K562 (cell line): ENCODE measurements at regions not wholly inside any gene's neighbourhood (a gene's known extent, or its start where the extent isn't known, plus 50 kb on each side); places are given as distances from the start of the nearest gene placed in this dataset.

Source experiments
- ILK ChIP-seq: fragments of 450-650 bp; IDR thresholded peaks from 2 replicates; pipeline ENCODE4 v1.6.1; 2016; ENCODE audit warnings: missing genetic modification characterization, low read depth, mild to moderate bottlenecking, missing compliant biosample characterization, moderate library complexity, borderline replicate concordance
- MYBL2 ChIP-seq, 2 experiments: fragments of 450-650 bp in 1 of 2; sonication (generic) in 1 of 2; formaldehyde crosslinking in 1 of 2; IDR thresholded peaks; 2 replicates each; pipeline versions ENCODE4 v1.6.1 to v1.8.1; 2017 to 2022; ENCODE audit warnings: borderline replicate concordance in 1 of 2, inconsistent platforms in 1 of 2, low read depth in 1 of 2, mild to moderate bottlenecking in 1 of 2, missing genetic modification reagents in 1 of 2, moderate library complexity in 1 of 2
- NFIX ChIP-seq: fragments of 250-450 bp; sonication (Bioruptor Pico); IDR thresholded peaks from 2 replicates; pipeline ENCODE4 v1.4.0; 2020; ENCODE audit warnings: low read depth, mild to moderate bottlenecking, moderate library complexity
- TF ChIP-seq, protein P1 (sequence below): fragments of 250-450 bp; sonication (Bioruptor Pico); IDR thresholded peaks from 2 replicates; pipeline ENCODE4 v1.9.0; 2021; ENCODE audit warnings: mild to moderate bottlenecking, inconsistent platforms
- TF ChIP-seq, protein P2 (sequence below): sonication (generic); formaldehyde crosslinking; IDR thresholded peaks from 2 replicates; pipeline ENCODE4 v1.8.1; 2023; ENCODE audit warnings: mild to moderate bottlenecking, missing genetic modification reagents, moderate library complexity
- TF ChIP-seq, protein P3 (sequence below): sonication (generic); formaldehyde crosslinking; IDR thresholded peaks from 2 replicates; pipeline ENCODE4 v1.9.0; 2022; ENCODE audit warnings: mild to moderate bottlenecking, missing genetic modification reagents
- TF ChIP-seq, protein P4 (sequence below): fragments of 200-800 bp; sonication (Bioruptor generic); IDR thresholded peaks from 2 replicates; pipeline ENCODE4 v1.6.1; 2017; ENCODE audit warnings: missing genetic modification characterization, missing compliant biosample characterization

DNA sequence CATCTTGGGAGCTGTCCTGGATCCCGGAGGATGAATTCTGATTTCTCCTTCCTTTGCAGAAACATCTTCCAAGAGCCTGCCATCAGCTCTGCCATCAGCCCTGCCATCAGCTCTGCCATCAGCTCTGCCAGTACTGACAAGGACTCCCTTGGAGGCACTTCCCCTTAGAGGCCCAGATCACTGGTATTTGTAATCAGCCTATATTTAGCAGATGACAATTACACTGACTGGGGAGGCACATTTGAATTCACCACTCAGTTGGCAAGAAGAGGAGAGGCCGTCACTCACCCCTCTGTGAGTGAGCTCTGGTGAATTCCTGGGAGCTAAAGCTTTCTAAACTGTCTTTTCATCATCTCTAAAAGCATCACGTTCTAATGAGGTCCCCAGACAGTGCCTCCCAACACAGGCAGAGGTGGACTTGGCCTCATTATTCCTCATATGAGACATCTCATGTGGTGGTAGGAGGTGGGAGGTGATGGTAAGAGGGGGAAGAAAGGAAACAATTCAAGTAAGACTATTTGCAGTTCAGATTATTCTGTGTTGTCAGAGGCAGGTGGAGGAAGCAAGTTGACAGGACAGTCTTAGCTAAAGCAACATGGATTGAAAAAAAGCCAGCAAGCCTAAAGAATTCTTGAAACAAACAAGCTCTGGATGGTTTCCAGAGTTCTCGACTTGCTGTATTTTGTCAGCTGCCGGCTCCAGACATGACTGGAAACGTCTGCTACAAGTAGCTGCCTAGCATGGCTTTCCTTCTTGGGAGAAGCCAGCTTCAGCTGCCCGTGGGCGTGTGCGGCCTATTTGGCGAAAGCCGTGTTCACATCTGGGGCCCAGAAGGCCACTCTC is 771.7 kb downstream of the TBC1D22A start (continued):
- TF ChIP-seq MYBL2 (IDR thresholded peaks at IDR 0.05; ENCODE audit: low read depth): no peak
- TF ChIP-seq MYBL2 (CRISPR knock-in tag; IDR thresholded peaks at IDR 0.05; ENCODE audit: borderline replicate concordance): no peak
- TF ChIP-seq, protein P1, sequence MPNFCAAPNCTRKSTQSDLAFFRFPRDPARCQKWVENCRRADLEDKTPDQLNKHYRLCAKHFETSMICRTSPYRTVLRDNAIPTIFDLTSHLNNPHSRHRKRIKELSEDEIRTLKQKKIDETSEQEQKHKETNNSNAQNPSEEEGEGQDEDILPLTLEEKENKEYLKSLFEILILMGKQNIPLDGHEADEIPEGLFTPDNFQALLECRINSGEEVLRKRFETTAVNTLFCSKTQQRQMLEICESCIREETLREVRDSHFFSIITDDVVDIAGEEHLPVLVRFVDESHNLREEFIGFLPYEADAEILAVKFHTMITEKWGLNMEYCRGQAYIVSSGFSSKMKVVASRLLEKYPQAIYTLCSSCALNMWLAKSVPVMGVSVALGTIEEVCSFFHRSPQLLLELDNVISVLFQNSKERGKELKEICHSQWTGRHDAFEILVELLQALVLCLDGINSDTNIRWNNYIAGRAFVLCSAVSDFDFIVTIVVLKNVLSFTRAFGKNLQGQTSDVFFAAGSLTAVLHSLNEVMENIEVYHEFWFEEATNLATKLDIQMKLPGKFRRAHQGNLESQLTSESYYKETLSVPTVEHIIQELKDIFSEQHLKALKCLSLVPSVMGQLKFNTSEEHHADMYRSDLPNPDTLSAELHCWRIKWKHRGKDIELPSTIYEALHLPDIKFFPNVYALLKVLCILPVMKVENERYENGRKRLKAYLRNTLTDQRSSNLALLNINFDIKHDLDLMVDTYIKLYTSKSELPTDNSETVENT (CRISPR knock-in tag): no peak
- TF ChIP-seq, protein P2, sequence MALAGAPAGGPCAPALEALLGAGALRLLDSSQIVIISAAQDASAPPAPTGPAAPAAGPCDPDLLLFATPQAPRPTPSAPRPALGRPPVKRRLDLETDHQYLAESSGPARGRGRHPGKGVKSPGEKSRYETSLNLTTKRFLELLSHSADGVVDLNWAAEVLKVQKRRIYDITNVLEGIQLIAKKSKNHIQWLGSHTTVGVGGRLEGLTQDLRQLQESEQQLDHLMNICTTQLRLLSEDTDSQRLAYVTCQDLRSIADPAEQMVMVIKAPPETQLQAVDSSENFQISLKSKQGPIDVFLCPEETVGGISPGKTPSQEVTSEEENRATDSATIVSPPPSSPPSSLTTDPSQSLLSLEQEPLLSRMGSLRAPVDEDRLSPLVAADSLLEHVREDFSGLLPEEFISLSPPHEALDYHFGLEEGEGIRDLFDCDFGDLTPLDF (CRISPR knock-in tag): no peak
- no peak for TF ChIP-seq ILK
- TF ChIP-seq, protein P3, sequence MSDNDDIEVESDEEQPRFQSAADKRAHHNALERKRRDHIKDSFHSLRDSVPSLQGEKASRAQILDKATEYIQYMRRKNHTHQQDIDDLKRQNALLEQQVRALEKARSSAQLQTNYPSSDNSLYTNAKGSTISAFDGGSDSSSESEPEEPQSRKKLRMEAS (CRISPR knock-in tag): no peak
- TF ChIP-seq, protein P4, sequence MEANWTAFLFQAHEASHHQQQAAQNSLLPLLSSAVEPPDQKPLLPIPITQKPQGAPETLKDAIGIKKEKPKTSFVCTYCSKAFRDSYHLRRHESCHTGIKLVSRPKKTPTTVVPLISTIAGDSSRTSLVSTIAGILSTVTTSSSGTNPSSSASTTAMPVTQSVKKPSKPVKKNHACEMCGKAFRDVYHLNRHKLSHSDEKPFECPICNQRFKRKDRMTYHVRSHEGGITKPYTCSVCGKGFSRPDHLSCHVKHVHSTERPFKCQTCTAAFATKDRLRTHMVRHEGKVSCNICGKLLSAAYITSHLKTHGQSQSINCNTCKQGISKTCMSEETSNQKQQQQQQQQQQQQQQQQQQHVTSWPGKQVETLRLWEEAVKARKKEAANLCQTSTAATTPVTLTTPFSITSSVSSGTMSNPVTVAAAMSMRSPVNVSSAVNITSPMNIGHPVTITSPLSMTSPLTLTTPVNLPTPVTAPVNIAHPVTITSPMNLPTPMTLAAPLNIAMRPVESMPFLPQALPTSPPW (CRISPR knock-in tag): no peak
- no peak for TF ChIP-seq NFIX
